BLaER1 treated with 17β-estradiol and CSF1 and Interleukin-3, amounts not matched to agents 10 nM and 100 nM (cell line): ENCODE measurements at regions not wholly inside any gene's neighbourhood (a gene's known extent, or its start where the extent isn't known, plus 50 kb on each side); places are given as distances from the start of the nearest gene placed in this dataset.

Experiments used
- H3K27ac ChIP-seq, 11 experiments: shearing (Covaris generic); formaldehyde crosslinking; 2 replicates each; pipeline ENCODE4 v1.8.1; 2022
- H3K27me3 ChIP-seq, 11 experiments: shearing (Covaris generic); formaldehyde crosslinking; 2 replicates each; pipeline ENCODE4 v1.8.1; 2022
- H3K36me3 ChIP-seq, 11 experiments: shearing (Covaris generic); formaldehyde crosslinking; 2 replicates each; pipeline ENCODE4 v1.8.1; 2022
- H3K4me1 ChIP-seq, 10 experiments: shearing (Covaris generic); formaldehyde crosslinking; 2 replicates each; pipeline ENCODE4 v1.8.1; 2022
- H3K4me2 ChIP-seq, 11 experiments: shearing (Covaris generic); formaldehyde crosslinking; 2 replicates each; pipeline ENCODE4 v1.8.1; 2022
- H3K4me3 ChIP-seq, 10 experiments: shearing (Covaris generic); formaldehyde crosslinking; 2 replicates each; pipeline ENCODE4 v1.8.1; 2022
- H3K9ac ChIP-seq, 11 experiments: shearing (Covaris generic); formaldehyde crosslinking; 2 replicates each; pipeline ENCODE4 v1.8.1; 2022
- H3K9me3 ChIP-seq, 11 experiments: shearing (Covaris generic); formaldehyde crosslinking; replicated peaks in 1 of 11; 2 replicates each; pipeline ENCODE4 v1.8.1; 2022
- H4K20me1 ChIP-seq, 11 experiments: shearing (Covaris generic); formaldehyde crosslinking; 2 replicates each; pipeline ENCODE4 v1.8.1; 2022
- Cebpa-rat ChIP-seq, 11 experiments: shearing (Covaris generic); IDR thresholded peaks; 2 replicates each; pipeline ENCODE4 v1.8.1; 2022

- no peak overlapping the region for H3K27ac ChIP-seq
- no peak overlapping the region for H3K9ac ChIP-seq
- H3K9me3 ChIP-seq = no peaks in the 10 kb centered on the region
- peaks cover 20 to 35% (median 27%) of the 10 kb centered on the region in 10 experiments; a peak in 19 of 20 replicates for H3K4me1 ChIP-seq
- H4K20me1 ChIP-seq = no peaks in the 10 kb centered on the region; a peak in 2 of 22 replicates
- H3K4me2 ChIP-seq = peak overlapping the region in 9 of 11 experiments; percentile 20 to 67 (median 40); a peak in 7 of 22 replicates
- no peaks in the 10 kb centered on the region for H3K36me3 ChIP-seq
- peaks cover 28 to 96% (median 81%) of the 10 kb centered on the region in 11 experiments for H3K27me3 ChIP-seq
- no peak for TF ChIP-seq Cebpa-rat (IDR thresholded peaks at IDR 0.05)
- no peak overlapping the region for H3K4me3 ChIP-seq
Measured at GRCh38 chrX:69028761-69029120, 136.5 kb downstream of the PJA1 start.

GRCh38 chrX:69028006-69028760, 137.1 kb downstream of the PJA1 start:
- no peak for TF ChIP-seq Cebpa-rat (IDR thresholded peaks at IDR 0.05)
- H3K9me3 ChIP-seq = no peaks in the 10 kb centered on the region
- H3K9ac ChIP-seq = no peak overlapping the region
- peak overlapping the region in 1 of 11 experiments; percentile 43; a peak in 2 of 22 replicates for H3K27ac ChIP-seq
- peaks cover 20 to 35% (median 27%) of the 10 kb centered on the region in 10 experiments; a peak in 19 of 20 replicates for H3K4me1 ChIP-seq
- H3K4me2 ChIP-seq = peak overlapping the region; percentile 21 to 67 (median 50); a peak in 21 of 22 replicates
- no peaks in the 10 kb centered on the region for H3K36me3 ChIP-seq
- H4K20me1 ChIP-seq = no peaks in the 10 kb centered on the region; a peak in 2 of 22 replicates
- H3K27me3 ChIP-seq = peaks cover 22 to 96% (median 79%) of the 10 kb centered on the region in 11 experiments
- H3K4me3 ChIP-seq = no peak overlapping the region

GRCh38 chrX:69027181-69028005, 137.9 kb downstream of the PJA1 start:
- H3K27me3 ChIP-seq = peaks cover 18 to 96% (median 79%) of the 10 kb centered on the region in 11 experiments; a peak in 21 of 22 replicates
- no peaks in the 10 kb centered on the region; a peak in 2 of 22 replicates for H4K20me1 ChIP-seq
- H3K4me1 ChIP-seq = peaks cover 20 to 35% (median 27%) of the 10 kb centered on the region in 10 experiments; a peak in 19 of 20 replicates
- H3K27ac ChIP-seq = peak overlapping the region in 1 of 11 experiments; percentile 43; a peak in 3 of 22 replicates
- no peak for TF ChIP-seq Cebpa-rat (IDR thresholded peaks at IDR 0.05)
- no peak overlapping the region for H3K9ac ChIP-seq
- H3K9me3 ChIP-seq = no peaks in the 10 kb centered on the region
- H3K4me3 ChIP-seq = no peak overlapping the region
- peak overlapping the region; percentile 21 to 67 (median 50); a peak in 21 of 22 replicates for H3K4me2 ChIP-seq
- H3K36me3 ChIP-seq = no peaks in the 10 kb centered on the region

- Histone ChIP-seq H3K27ac (no peak overlapping the region), H3K9ac (no peak overlapping the region), H3K4me3 (no peak overlapping the region), H3K4me2 (peak overlapping the region in 2 of 11 experiments; percentile 3 to 24; a peak in 2 of 22 replicates), H3K4me1 (peaks cover 27 to 45% (median 34%) of the 10 kb centered on the region in 10 experiments), H4K20me1 (no peaks in the 10 kb centered on the region; a peak in 1 of 22 replicates), H3K27me3 (peaks cover 23 to 96% (median 79%) of the 10 kb centered on the region in 11 experiments), H3K36me3 (no peaks in the 10 kb centered on the region), H3K9me3 (no peaks in the 10 kb centered on the region)
- TF ChIP-seq Cebpa-rat (IDR thresholded peaks at IDR 0.05) = no peak
Measured at GRCh38 chrX:69025802-69026301, 139.4 kb downstream of the PJA1 start.

GRCh38 chrX:69024931-69025330, 140.3 kb downstream of the PJA1 start:
- no peaks in the 10 kb centered on the region; a peak in 1 of 22 replicates for H4K20me1 ChIP-seq
- no peak for TF ChIP-seq Cebpa-rat (IDR thresholded peaks at IDR 0.05)

GRCh38 chrX:69024161-69024736, 141.0 kb downstream of the PJA1 start:
- TF ChIP-seq Cebpa-rat (IDR thresholded peaks at IDR 0.05) = no peak
- Histone ChIP-seq H4K20me1 (no peaks in the 10 kb centered on the region; a peak in 2 of 22 replicates), H3K4me2 (peak overlapping the region in 3 of 11 experiments; percentile 5 to 18 (median 16); a peak in 2 of 22 replicates), H3K27me3 (peaks cover 35 to 99% (median 82%) of the 10 kb centered on the region in 11 experiments), H3K4me3 (no peak overlapping the region), H3K27ac (no peak overlapping the region), H3K36me3 (no peaks in the 10 kb centered on the region), H3K9me3 (no peaks in the 10 kb centered on the region), H3K9ac (no peak overlapping the region), H3K4me1 (peaks cover 34 to 60% (median 49%) of the 10 kb centered on the region in 10 experiments)

More at GRCh38 chrX:69024931-69025330, 140.3 kb downstream of the PJA1 start:
- peaks cover 33 to 99% (median 82%) of the 10 kb centered on the region in 11 experiments for H3K27me3 ChIP-seq
- H3K9me3 ChIP-seq = no peaks in the 10 kb centered on the region
- no peak overlapping the region for H3K27ac ChIP-seq
- no peak overlapping the region; a peak in 1 of 22 replicates for H3K4me2 ChIP-seq
- H3K4me1 ChIP-seq = peaks cover 29 to 53% (median 42%) of the 10 kb centered on the region in 10 experiments
- H3K9ac ChIP-seq = no peak overlapping the region
- no peaks in the 10 kb centered on the region for H3K36me3 ChIP-seq
- no peak overlapping the region for H3K4me3 ChIP-seq

DNA sequence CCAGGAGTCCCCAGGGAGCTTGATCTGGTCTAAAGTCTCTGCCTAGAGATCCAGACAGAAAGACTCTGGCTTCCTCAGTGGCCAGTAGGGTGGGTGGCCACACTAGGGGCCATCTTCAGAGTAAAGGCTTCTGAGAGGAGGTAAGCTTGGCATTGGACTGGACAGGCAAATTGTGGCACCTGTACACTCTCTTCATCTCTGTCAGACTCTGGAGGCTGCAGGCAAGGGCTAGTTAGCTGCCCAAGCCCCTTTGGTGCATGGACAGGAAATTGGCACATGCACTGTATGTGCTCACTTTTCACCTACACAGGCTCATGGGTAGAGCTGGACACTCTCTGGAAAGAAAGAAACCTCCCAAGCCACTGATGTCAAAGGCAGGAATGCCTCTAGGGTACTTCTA, 142.8 kb downstream of the PJA1 start:
- H3K9ac ChIP-seq = no peak overlapping the region
- no peaks in the 10 kb centered on the region; a peak in 2 of 22 replicates for H4K20me1 ChIP-seq
- no peaks in the 10 kb centered on the region for H3K36me3 ChIP-seq
- peaks cover 0 to 5% (median 0%) of the 10 kb centered on the region in 11 experiments; a peak in 1 of 22 replicates for H3K9me3 ChIP-seq
- peaks cover 20 to 46% (median 36%) of the 10 kb centered on the region in 10 experiments for H3K4me1 ChIP-seq
- peaks cover 47 to 99% (median 84%) of the 10 kb centered on the region in 11 experiments for H3K27me3 ChIP-seq
- H3K27ac ChIP-seq = no peak overlapping the region
- no peak for TF ChIP-seq Cebpa-rat (IDR thresholded peaks at IDR 0.05)
- H3K4me2 ChIP-seq = no peak overlapping the region
- no peak overlapping the region for H3K4me3 ChIP-seq
